ENCODE measurements at regions not wholly inside any gene's neighbourhood (a gene's known extent, or its start where the extent isn't known, plus 50 kb on each side); places are given as distances from the start of the nearest gene placed in this dataset.

DNA sequence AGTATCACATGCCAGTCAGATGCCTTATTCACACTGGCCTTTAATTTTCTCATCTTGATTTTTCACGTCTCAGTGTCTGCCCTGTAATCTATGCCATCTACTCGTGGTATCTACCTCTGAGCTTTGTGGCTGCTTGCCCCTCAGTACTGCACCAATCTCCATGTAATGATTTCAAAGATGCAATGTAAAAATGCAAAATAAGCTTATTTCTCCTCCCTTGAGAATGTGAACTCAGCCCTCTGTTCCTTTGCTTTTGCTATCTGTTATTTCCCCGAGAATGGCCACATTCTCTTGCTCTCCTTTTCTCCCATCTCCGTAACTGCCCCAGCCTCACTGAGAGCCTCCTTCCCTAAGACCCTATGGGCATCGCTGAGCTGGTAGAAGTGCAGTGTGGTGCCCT is 317.5 kb downstream of the SFMBT2 start:
- Histone ChIP-seq H4K91ac (ENCODE audit: insufficient read length, low read depth, low read length) (no peak overlapping the region), H2BK15ac (ENCODE audit: low read depth, low read length) (no peak overlapping the region), H3K27ac (ENCODE audit: insufficient read length, low read depth, low read length) (no peak overlapping the region), H3K4ac (ENCODE audit: low read depth, low read length) (no peak overlapping the region), H3K18ac (ENCODE audit: insufficient read length, low read depth, low read length) (no peak overlapping the region), H3K23me2 (ENCODE audit: insufficient read length, low read depth, low read length, poor library complexity, severe bottlenecking) (no peaks in the 10 kb centered on the region), H3K4me1 (ENCODE audit: insufficient read depth, low read length) (no peaks in the 10 kb centered on the region), H4K20me1 (ENCODE audit: control insufficient read depth, insufficient read depth, insufficient read length) (no peaks in the 10 kb centered on the region), H2AFZ (ENCODE audit: low read length) (no peak overlapping the region), H3K27me3 (ENCODE audit: insufficient read depth, low read length) (no peaks in the 10 kb centered on the region), H2BK12ac (ENCODE audit: insufficient read length, low read depth, low read length) (no peak overlapping the region), H3K14ac (ENCODE audit: insufficient read depth, low read length) (no peak overlapping the region), H2BK20ac (ENCODE audit: low read depth, low read length, poor library complexity, severe bottlenecking) (no peak overlapping the region), H4K8ac (replicated peaks; ENCODE audit: insufficient read length, low read depth, low read length) (no peak overlapping the region), H3K9ac (ENCODE audit: extremely low read depth, insufficient read length, low read length) (no peak overlapping the region), H4K5ac (ENCODE audit: insufficient read length, low read depth, low read length) (no peak overlapping the region), H3K79me1 (ENCODE audit: insufficient read depth, low read depth, low read length, poor library complexity, severe bottlenecking) (no peaks in the 10 kb centered on the region), H3T11ph (ENCODE audit: low read length) (no peak overlapping the region), H2AK5ac (ENCODE audit: insufficient read length, low read length) (no peak overlapping the region), H3K56ac (ENCODE audit: insufficient read length, low read depth, low read length) (no peak overlapping the region), H3K23ac (ENCODE audit: insufficient read length, low read depth, low read length) (no peak overlapping the region), H3K79me2 (ENCODE audit: insufficient read depth, low read length) (no peaks in the 10 kb centered on the region), H2BK5ac (ENCODE audit: insufficient read length, low read length) (no peak overlapping the region), H3K9me3 (ENCODE audit: control insufficient read depth, low read depth, low read length) (no peaks in the 10 kb centered on the region), H3K4me2 (ENCODE audit: insufficient read depth, insufficient read length, low read length) (no peak overlapping the region), H2BK120ac (ENCODE audit: low read depth, low read length, poor library complexity, severe bottlenecking) (no peak overlapping the region)
- H3K36me3 Mint-ChIP-seq (ENCODE audit: insufficient read depth in 1 of 3, low read depth in 3 of 3) = no peaks in the 10 kb centered on the region; a peak in 1 of 7 replicates
- H3K4me3 Mint-ChIP-seq = no peak overlapping the region
- no peaks in the 10 kb centered on the region for H3K4me1 Mint-ChIP-seq
- peaks cover 2% of the 10 kb centered on the region; the same call in 1 of the 2 replicates for H3K27me3 Mint-ChIP-seq (ENCODE audit: low read depth)
- no peaks in the 10 kb centered on the region for H3K9me3 Mint-ChIP-seq
- H3K27ac Mint-ChIP-seq = no peak overlapping the region
- no peak for DNase-seq
- WGBS (ENCODE audit: extremely low coverage, insufficient read length, low lambda C conversion rate) = no CpG with 5 or more reads among the region's 5 CpGs
- TF ChIP-seq, protein P1, sequence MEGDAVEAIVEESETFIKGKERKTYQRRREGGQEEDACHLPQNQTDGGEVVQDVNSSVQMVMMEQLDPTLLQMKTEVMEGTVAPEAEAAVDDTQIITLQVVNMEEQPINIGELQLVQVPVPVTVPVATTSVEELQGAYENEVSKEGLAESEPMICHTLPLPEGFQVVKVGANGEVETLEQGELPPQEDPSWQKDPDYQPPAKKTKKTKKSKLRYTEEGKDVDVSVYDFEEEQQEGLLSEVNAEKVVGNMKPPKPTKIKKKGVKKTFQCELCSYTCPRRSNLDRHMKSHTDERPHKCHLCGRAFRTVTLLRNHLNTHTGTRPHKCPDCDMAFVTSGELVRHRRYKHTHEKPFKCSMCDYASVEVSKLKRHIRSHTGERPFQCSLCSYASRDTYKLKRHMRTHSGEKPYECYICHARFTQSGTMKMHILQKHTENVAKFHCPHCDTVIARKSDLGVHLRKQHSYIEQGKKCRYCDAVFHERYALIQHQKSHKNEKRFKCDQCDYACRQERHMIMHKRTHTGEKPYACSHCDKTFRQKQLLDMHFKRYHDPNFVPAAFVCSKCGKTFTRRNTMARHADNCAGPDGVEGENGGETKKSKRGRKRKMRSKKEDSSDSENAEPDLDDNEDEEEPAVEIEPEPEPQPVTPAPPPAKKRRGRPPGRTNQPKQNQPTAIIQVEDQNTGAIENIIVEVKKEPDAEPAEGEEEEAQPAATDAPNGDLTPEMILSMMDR (conservative IDR thresholded peaks at IDR 0.05) = no peak

All from H9 (cell line).